H1 (cell line): ENCODE measurements at regions not wholly inside any gene's neighbourhood (a gene's known extent, or its start where the extent isn't known, plus 50 kb on each side); places are given as distances from the start of the nearest gene placed in this dataset.

Experiments used
- CHD7 ChIP-seq: fragments of 300-600 bp; sonication (generic); IDR thresholded peaks from 2 replicates; pipeline ENCODE4 v1.7.1; 2012; ENCODE audit warnings: low read length, moderate library complexity, mild to moderate bottlenecking, inconsistent platforms; ENCODE audit not compliant: insufficient replicate concordance
- CTBP2 ChIP-seq: IDR thresholded peaks from 2 replicates; pipeline ENCODE4 v1.7.0; 2011; ENCODE audit warnings: borderline replicate concordance, mild to moderate bottlenecking, moderate library complexity, mixed read lengths, low read length; ENCODE audit not compliant: insufficient read depth, insufficient read length
- EZH2 ChIP-seq: fragments of 200-600 bp; sonication (generic); IDR thresholded peaks from 2 replicates; pipeline ENCODE4 v1.7.1; 2012; ENCODE audit warnings: low read depth, mild to moderate bottlenecking, moderate library complexity, low read length, inconsistent platforms; ENCODE audit not compliant: severe bottlenecking
- GTF2F1 ChIP-seq: IDR thresholded peaks from 2 replicates; pipeline ENCODE4 v1.6.1; 2012; ENCODE audit warnings: low read depth, low read length, improper control_type of control experiment, borderline replicate concordance
- KDM4A ChIP-seq: IDR thresholded peaks from one replicate; pipeline ENCODE4 v1.7.1; 2012; ENCODE audit warnings: low read depth, mild to moderate bottlenecking, moderate library complexity, low read length, inconsistent platforms; ENCODE audit not compliant: severe bottlenecking
- POLR2AphosphoS5 ChIP-seq: IDR thresholded peaks from 2 replicates; pipeline ENCODE4 v1.6.1; 2011; ENCODE audit warnings: low read depth, low read length
- SIN3A ChIP-seq, 2 experiments: IDR thresholded peaks in 1 of 2; conservative IDR thresholded peaks in 1 of 2; 2 replicates each; pipeline ENCODE4 v1.6.1; 2011 to 2012; ENCODE audit warnings: low read length in 2 of 2, improper control_type of control experiment in 1 of 2, low read depth in 1 of 2, mild to moderate bottlenecking in 1 of 2
- SP2 ChIP-seq: IDR thresholded peaks from 2 replicates; pipeline ENCODE4 v1.6.1; 2012; ENCODE audit warnings: mild to moderate bottlenecking, low read length, inconsistent platforms
- SUZ12 ChIP-seq: fragments of 200-600 bp; sonication (generic); IDR thresholded peaks from 2 replicates; pipeline ENCODE4 v1.6.1; 2012; ENCODE audit warnings: mild to moderate bottlenecking, inconsistent platforms, low read length, moderate library complexity, mixed read lengths

- TF ChIP-seq CHD7 (no peak), SP2 (no peak), SUZ12 (no peak), EZH2 (no peak), KDM4A (no peak), SIN3A (conservative IDR thresholded peaks at IDR 0.05 in 1 of 2, IDR thresholded peaks at IDR 0.05 in 1 of 2; ENCODE audit: low read depth in 1 of 2, low read length in 2 of 2) (no peak), CTBP2 (no peak), GTF2F1 (no peak), POLR2AphosphoS5 (no peak)
Observed at GRCh38 chr10:129114588-129114987, 352.5 kb upstream of the MGMT start (continued).
